H9 (cell line): ENCODE measurements at regions not wholly inside any gene's neighbourhood (a gene's known extent, or its start where the extent isn't known, plus 50 kb on each side); places are given as distances from the start of the nearest gene placed in this dataset.

Experiments
- DNase-seq: peaks from one replicate; pipeline ENCODE4 v3.0.0-alpha.2; 2017
- H2AFZ ChIP-seq: one replicate; pipeline ENCODE4 v1.6.1; 2013; ENCODE audit warnings: mild to moderate bottlenecking, low read length, control low read depth, moderate library complexity
- H2AK5ac ChIP-seq: 2 replicates; pipeline ENCODE4 v1.6.1; 2013; ENCODE audit warnings: low read length, control low read depth, mixed read lengths; ENCODE audit not compliant: insufficient read length
- H2BK120ac ChIP-seq: one replicate; pipeline ENCODE4 v1.6.1; 2013; ENCODE audit warnings: low read depth, mild to moderate bottlenecking, low read length, control low read depth, inconsistent platforms; ENCODE audit not compliant: poor library complexity, severe bottlenecking
- H2BK12ac ChIP-seq: 2 replicates; pipeline ENCODE4 v1.6.1; 2013; ENCODE audit warnings: low read length, control low read depth, mixed read lengths, low read depth; ENCODE audit not compliant: insufficient read length
- H2BK15ac ChIP-seq: 2 replicates; pipeline ENCODE4 v1.6.1; 2013; ENCODE audit warnings: low read depth, low read length, control low read depth
- H2BK20ac ChIP-seq: one replicate; pipeline ENCODE4 v1.6.1; 2013; ENCODE audit warnings: low read depth, mild to moderate bottlenecking, low read length, control low read depth, inconsistent platforms; ENCODE audit not compliant: poor library complexity, severe bottlenecking
- H2BK5ac ChIP-seq: 2 replicates; pipeline ENCODE4 v1.6.1; 2013; ENCODE audit warnings: low read length, control low read depth, mixed read lengths; ENCODE audit not compliant: insufficient read length
- H3K14ac ChIP-seq: 2 replicates; pipeline ENCODE4 v1.6.1; 2013; ENCODE audit warnings: low read length, control low read depth; ENCODE audit not compliant: insufficient read depth
- H3K18ac ChIP-seq: 2 replicates; pipeline ENCODE4 v1.6.1; 2013; ENCODE audit warnings: low read depth, mild to moderate bottlenecking, mixed read lengths, low read length, control low read depth; ENCODE audit not compliant: insufficient read length
- H3K23ac ChIP-seq: 2 replicates; pipeline ENCODE4 v1.6.1; 2013; ENCODE audit warnings: low read length, control low read depth, mixed read lengths, low read depth; ENCODE audit not compliant: insufficient read length
- H3K23me2 ChIP-seq: 2 replicates; pipeline ENCODE4 v1.6.1; 2013; ENCODE audit warnings: low read depth, mild to moderate bottlenecking, mixed read lengths, low read length, control low read depth; ENCODE audit not compliant: insufficient read length, poor library complexity, severe bottlenecking
- H3K27ac ChIP-seq: 2 replicates; pipeline ENCODE4 v1.5.1; 2013; ENCODE audit warnings: low read length, control low read depth, mixed read lengths, low read depth; ENCODE audit not compliant: insufficient read length
- H3K27me3 ChIP-seq: 2 replicates; pipeline ENCODE4 v1.6.1; 2013; ENCODE audit warnings: low read length, control low read depth, inconsistent platforms; ENCODE audit not compliant: insufficient read depth
- H3K4ac ChIP-seq: 2 replicates; pipeline ENCODE4 v1.6.1; 2013; ENCODE audit warnings: low read depth, mild to moderate bottlenecking, control low read depth, inconsistent platforms, low read length, moderate library complexity
- H3K4me1 ChIP-seq: 2 replicates; pipeline ENCODE4 v1.6.1; 2013; ENCODE audit warnings: low read length, control low read depth, inconsistent platforms; ENCODE audit not compliant: insufficient read depth
- H3K4me2 ChIP-seq: 2 replicates; pipeline ENCODE4 v1.6.1; 2013; ENCODE audit warnings: low read length, control low read depth, mixed read lengths; ENCODE audit not compliant: insufficient read length, insufficient read depth
- H3K56ac ChIP-seq: 2 replicates; pipeline ENCODE4 v1.6.1; 2013; ENCODE audit warnings: low read depth, mild to moderate bottlenecking, mixed read lengths, low read length, control low read depth; ENCODE audit not compliant: insufficient read length
- H3K79me1 ChIP-seq: 2 replicates; pipeline ENCODE4 v1.6.1; 2013; ENCODE audit warnings: low read depth, mild to moderate bottlenecking, moderate library complexity, low read length, control low read depth, inconsistent platforms; ENCODE audit not compliant: insufficient read depth, poor library complexity, severe bottlenecking
- H3K79me2 ChIP-seq: 2 replicates; pipeline ENCODE4 v1.6.1; 2013; ENCODE audit warnings: low read length, control low read depth, inconsistent platforms; ENCODE audit not compliant: insufficient read depth
- H3K9ac ChIP-seq: 2 replicates; pipeline ENCODE4 v1.6.1; 2013; ENCODE audit warnings: low read length, control low read depth, mixed read lengths; ENCODE audit not compliant: insufficient read length; ENCODE audit errors: extremely low read depth
- H3K9me3 ChIP-seq: one replicate; pipeline ENCODE4 v1.6.1; 2013; ENCODE audit warnings: low read depth, low read length, inconsistent platforms; ENCODE audit not compliant: control insufficient read depth
- H3T11ph ChIP-seq: one replicate; pipeline ENCODE4 v1.6.1; 2013; ENCODE audit warnings: mild to moderate bottlenecking, low read length, control low read depth, inconsistent platforms
- H4K20me1 ChIP-seq: one replicate; pipeline ENCODE4 v1.6.1; 2013; ENCODE audit not compliant: control insufficient read depth, insufficient read length, insufficient read depth
- H4K5ac ChIP-seq: 2 replicates; pipeline ENCODE4 v1.6.1; 2013; ENCODE audit warnings: low read depth, mild to moderate bottlenecking, mixed read lengths, low read length, control low read depth; ENCODE audit not compliant: insufficient read length
- H4K8ac ChIP-seq: replicated peaks from 2 replicates; pipeline ENCODE4 v1.6.1; 2013; ENCODE audit warnings: low read length, control low read depth, mixed read lengths, low read depth; ENCODE audit not compliant: insufficient read length
- H4K91ac ChIP-seq: 2 replicates; pipeline ENCODE4 v1.6.1; 2013; ENCODE audit warnings: low read depth, mild to moderate bottlenecking, moderate library complexity, mixed read lengths, low read length, control low read depth; ENCODE audit not compliant: insufficient read length
- H3K27ac Mint-ChIP-seq, 3 experiments: 2 replicates in 2 of 3; 3 replicates in 1 of 3; pipeline ENCODE4 v1.8.0; 2020 to 2021; ENCODE audit warnings: mixed read lengths in 3 of 3, mild to moderate bottlenecking in 1 of 3, moderate library complexity in 1 of 3
- H3K27me3 Mint-ChIP-seq: 2 replicates; pipeline ENCODE4 v1.8.0; 2021; ENCODE audit warnings: low read depth, mild to moderate bottlenecking, moderate library complexity, mixed read lengths
- H3K36me3 Mint-ChIP-seq, 3 experiments: 2 replicates in 2 of 3; 3 replicates in 1 of 3; pipeline ENCODE4 v1.8.0; 2020 to 2021; ENCODE audit warnings: low read depth in 3 of 3, mixed read lengths in 3 of 3; ENCODE audit not compliant: insufficient read depth in 1 of 3
- H3K4me1 Mint-ChIP-seq, 2 experiments: 2 replicates each; pipeline ENCODE4 v1.8.0; 2020; ENCODE audit warnings: mixed read lengths in 2 of 2
- H3K4me3 Mint-ChIP-seq, 2 experiments: 2 replicates in 1 of 2; 3 replicates in 1 of 2; pipeline ENCODE4 v1.8.0; 2020 to 2021; ENCODE audit warnings: mild to moderate bottlenecking in 2 of 2, mixed read lengths in 2 of 2, moderate library complexity in 1 of 2
- H3K9me3 Mint-ChIP-seq, 2 experiments: 2 replicates in 1 of 2; 3 replicates in 1 of 2; pipeline ENCODE4 v1.8.0; 2020; ENCODE audit warnings: mild to moderate bottlenecking in 2 of 2, mixed read lengths in 2 of 2, moderate library complexity in 1 of 2
- WGBS: extraction: QIAGEN DNeasy Blood & Tissue Kit; methylation state at CpG from one replicate; pipeline ENCODE4 v1.1.7; 2013; ENCODE audit warnings: missing lambda C conversion rate, low lambda C conversion rate, mixed read lengths; ENCODE audit not compliant: insufficient read length; ENCODE audit errors: extremely low coverage; 5-methylcytosine and 5-hydroxymethylcytosine counted together
- TF ChIP-seq, protein P1 (sequence below): fragments of 200-600 bp; sonication (generic); conservative IDR thresholded peaks from 3 replicates; pipeline ENCODE4 v1.8.0; 2021; ENCODE audit warnings: antibody characterized with exemption, mild to moderate bottlenecking

DNA sequence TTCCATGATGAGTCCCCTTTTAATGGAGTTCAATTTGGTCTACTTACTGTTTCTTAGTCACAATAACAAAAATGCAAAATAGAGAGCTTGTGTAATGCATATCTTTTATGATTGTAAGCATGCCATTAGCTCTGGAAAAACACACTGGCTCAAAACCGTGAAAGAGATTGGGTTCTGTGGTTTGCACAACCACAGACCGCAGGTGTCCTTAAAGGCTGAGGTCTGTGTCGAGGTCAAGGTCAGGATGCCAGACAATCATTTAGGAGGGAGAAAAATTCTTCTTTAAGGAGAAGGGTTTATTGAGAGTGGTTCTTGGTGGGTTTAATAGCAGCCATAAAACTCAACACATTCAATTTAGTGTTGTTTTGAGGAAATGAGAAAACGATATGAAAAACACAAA lies 487.2 kb downstream of the GALR1 start:
- H3K56ac ChIP-seq, result no peak overlapping the region
- no peak overlapping the region for H3K27ac ChIP-seq
- H3K9ac ChIP-seq, result no peak overlapping the region
- H3K23ac ChIP-seq, result no peak overlapping the region
- H4K20me1 ChIP-seq, result no peaks in the 10 kb centered on the region
- H4K91ac ChIP-seq, result no peak overlapping the region
- no peak overlapping the region for H3K4me3 Mint-ChIP-seq
- H3K79me2 ChIP-seq, result no peaks in the 10 kb centered on the region
- H3K27me3 Mint-ChIP-seq, result peaks cover 2% of the 10 kb centered on the region
- no peaks in the 10 kb centered on the region for H3K9me3 ChIP-seq
- H2BK12ac ChIP-seq, result no peak overlapping the region
- H3K4me1 Mint-ChIP-seq, result peaks cover 6 to 7% of the 10 kb centered on the region in 2 experiments
- H3K14ac ChIP-seq, result no peak overlapping the region
- TF ChIP-seq, protein P1, sequence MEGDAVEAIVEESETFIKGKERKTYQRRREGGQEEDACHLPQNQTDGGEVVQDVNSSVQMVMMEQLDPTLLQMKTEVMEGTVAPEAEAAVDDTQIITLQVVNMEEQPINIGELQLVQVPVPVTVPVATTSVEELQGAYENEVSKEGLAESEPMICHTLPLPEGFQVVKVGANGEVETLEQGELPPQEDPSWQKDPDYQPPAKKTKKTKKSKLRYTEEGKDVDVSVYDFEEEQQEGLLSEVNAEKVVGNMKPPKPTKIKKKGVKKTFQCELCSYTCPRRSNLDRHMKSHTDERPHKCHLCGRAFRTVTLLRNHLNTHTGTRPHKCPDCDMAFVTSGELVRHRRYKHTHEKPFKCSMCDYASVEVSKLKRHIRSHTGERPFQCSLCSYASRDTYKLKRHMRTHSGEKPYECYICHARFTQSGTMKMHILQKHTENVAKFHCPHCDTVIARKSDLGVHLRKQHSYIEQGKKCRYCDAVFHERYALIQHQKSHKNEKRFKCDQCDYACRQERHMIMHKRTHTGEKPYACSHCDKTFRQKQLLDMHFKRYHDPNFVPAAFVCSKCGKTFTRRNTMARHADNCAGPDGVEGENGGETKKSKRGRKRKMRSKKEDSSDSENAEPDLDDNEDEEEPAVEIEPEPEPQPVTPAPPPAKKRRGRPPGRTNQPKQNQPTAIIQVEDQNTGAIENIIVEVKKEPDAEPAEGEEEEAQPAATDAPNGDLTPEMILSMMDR, result no peak
- no peaks in the 10 kb centered on the region for H3K23me2 ChIP-seq
- H3K4me2 ChIP-seq, result no peak overlapping the region
- H3K18ac ChIP-seq, result no peak overlapping the region
- H3K4me1 ChIP-seq, result no peaks in the 10 kb centered on the region; the same call in 1 of the 2 replicates
- no peak overlapping the region for H2BK15ac ChIP-seq
- no peak overlapping the region for H3K4ac ChIP-seq
- DNase-seq, result no peak
- H4K5ac ChIP-seq, result no peak overlapping the region
- no peak overlapping the region for H2AK5ac ChIP-seq
- no peaks in the 10 kb centered on the region for H3K36me3 Mint-ChIP-seq
- no peak overlapping the region for H2AFZ ChIP-seq
- no peak overlapping the region for H2BK120ac ChIP-seq
- H4K8ac ChIP-seq, result no peak overlapping the region
- no peak overlapping the region for H3K27ac Mint-ChIP-seq
- no peak overlapping the region for H2BK5ac ChIP-seq
- H3K79me1 ChIP-seq, result no peaks in the 10 kb centered on the region
- H3K9me3 Mint-ChIP-seq, result no peaks in the 10 kb centered on the region
- WGBS, result no CpG with 5 or more reads among the region's 4 CpGs
- H2BK20ac ChIP-seq, result no peak overlapping the region
- no peak overlapping the region for H3T11ph ChIP-seq
- H3K27me3 ChIP-seq, result no peaks in the 10 kb centered on the region
